Keratinocyte (primary cell): ENCODE measurements at regions not wholly inside any gene's neighbourhood (a gene's known extent, or its start where the extent isn't known, plus 50 kb on each side); places are given as distances from the start of the nearest gene placed in this dataset.

Source experiments
- CTCF ChIP-seq, 3 experiments: IDR thresholded peaks in 1 of 3; conservative IDR thresholded peaks in 1 of 3; optimal IDR thresholded peaks in 1 of 3; 2 replicates in 2 of 3; 3 replicates in 1 of 3; pipeline versions ENCODE3 to v1.5.1; 2011; ENCODE audit warnings: low read length in 3 of 3, mild to moderate bottlenecking in 3 of 3, moderate library complexity in 2 of 3, control low read depth in 1 of 3, inconsistent platforms in 1 of 3; ENCODE audit not compliant: insufficient read depth in 2 of 3; ENCODE audit errors: extremely low read depth in 1 of 3
- EZH2 ChIP-seq: IDR thresholded peaks from one replicate; pipeline ENCODE4 v1.6.1; 2012; ENCODE audit warnings: inconsistent platforms, mild to moderate bottlenecking, low read length, moderate library complexity

GRCh38 chr14:80324649-80325048, 113.3 kb upstream of the DIO2 start:
- no peak for TF ChIP-seq CTCF (optimal IDR thresholded peaks at IDR 0.05 in 1 of 3, IDR thresholded peaks at IDR 0.05 in 1 of 3, conservative IDR thresholded peaks at IDR 0.05 in 1 of 3; ENCODE audit: extremely low read depth in 1 of 3, insufficient read depth in 2 of 3, low read length in 3 of 3)
- TF ChIP-seq EZH2, result no peak
